MM.1S (cell line): ENCODE measurements at regions not wholly inside any gene's neighbourhood (a gene's known extent, or its start where the extent isn't known, plus 50 kb on each side); places are given as distances from the start of the nearest gene placed in this dataset.

Source experiments
- DNase-seq: peaks from one replicate; pipeline ENCODE4 v3.0.0-alpha.2; 2015
- H2AFZ ChIP-seq: fragments of 300-600 bp; sonication (generic); 2 replicates; pipeline ENCODE4 v1.6.0; 2016; ENCODE audit warnings: antibody characterized with exemption, low read length
- H3F3A ChIP-seq: fragments of 300-600 bp; sonication (generic); 2 replicates; pipeline ENCODE4 v1.6.1; 2016; ENCODE audit warnings: mild to moderate bottlenecking, antibody characterized with exemption, low read length, moderate library complexity, mixed read lengths; ENCODE audit not compliant: insufficient read depth
- H3K27ac ChIP-seq: fragments of 300-600 bp; sonication (generic); 2 replicates; pipeline ENCODE4 v1.5.1; 2016; ENCODE audit warnings: mild to moderate bottlenecking, low read length
- H3K27me3 ChIP-seq: fragments of 300-600 bp; sonication (generic); replicated peaks from 2 replicates; pipeline ENCODE4 v1.6.0; 2016; ENCODE audit warnings: low read length; ENCODE audit not compliant: insufficient read depth
- H3K36me3 ChIP-seq: fragments of 300-600 bp; sonication (generic); replicated peaks from 2 replicates; pipeline ENCODE4 v1.6.1; 2016; ENCODE audit warnings: mild to moderate bottlenecking, low read length, mixed read lengths; ENCODE audit not compliant: insufficient read depth
- H3K4me1 ChIP-seq: fragments of 300-600 bp; sonication (generic); 2 replicates; pipeline ENCODE4 v1.6.1; 2016; ENCODE audit warnings: low read length, mixed read lengths
- H3K4me2 ChIP-seq: fragments of 300-600 bp; sonication (generic); 2 replicates; pipeline ENCODE4 v1.6.0; 2016; ENCODE audit warnings: low read depth, low read length
- H3K4me3 ChIP-seq: fragments of 300-600 bp; sonication (generic); 2 replicates; pipeline ENCODE4 v1.5.1; 2016; ENCODE audit warnings: low read length, mixed read lengths
- H3K79me2 ChIP-seq: fragments of 300-600 bp; sonication (generic); 2 replicates; pipeline ENCODE4 v1.6.1; 2016; ENCODE audit warnings: mixed run types, low read length, mixed read lengths
- H3K9ac ChIP-seq: fragments of 300-600 bp; sonication (generic); 2 replicates; pipeline ENCODE4 v1.6.1; 2016; ENCODE audit warnings: low read length, mixed read lengths
- H3K9me2 ChIP-seq: fragments of 300-600 bp; sonication (generic); replicated peaks from 2 replicates; pipeline ENCODE4 v1.6.1; 2016; ENCODE audit warnings: mild to moderate bottlenecking, low read length, mixed read lengths; ENCODE audit not compliant: insufficient read depth
- H3K9me3 ChIP-seq: fragments of 300-600 bp; sonication (generic); replicated peaks from 2 replicates; pipeline ENCODE4 v1.6.1; 2016; ENCODE audit warnings: mild to moderate bottlenecking, low read length, mixed read lengths; ENCODE audit not compliant: insufficient read depth
- H4K20me1 ChIP-seq: fragments of 300-600 bp; sonication (generic); 2 replicates; pipeline ENCODE4 v1.6.1; 2016; ENCODE audit warnings: mild to moderate bottlenecking, low read length, moderate library complexity, mixed read lengths; ENCODE audit not compliant: insufficient read depth
- EZH2 ChIP-seq: fragments of 300-600 bp; sonication (generic); optimal IDR thresholded peaks from 2 replicates; pipeline ENCODE3; 2017; ENCODE audit warnings: low read depth, mild to moderate bottlenecking, antibody characterized with exemption, low read length, mixed read lengths
- EZH2phosphoT487 ChIP-seq: fragments of 300-600 bp; sonication (generic); IDR thresholded peaks from 2 replicates; pipeline ENCODE4 v1.6.1; 2018; ENCODE audit warnings: antibody characterized with exemption, low read length
- TF ChIP-seq, protein P1 (sequence below): fragments of 300-600 bp; sonication (generic); IDR thresholded peaks from 2 replicates; pipeline ENCODE4 v1.5.1; 2016; ENCODE audit warnings: antibody characterized with exemption, low read length, mixed read lengths

DNA sequence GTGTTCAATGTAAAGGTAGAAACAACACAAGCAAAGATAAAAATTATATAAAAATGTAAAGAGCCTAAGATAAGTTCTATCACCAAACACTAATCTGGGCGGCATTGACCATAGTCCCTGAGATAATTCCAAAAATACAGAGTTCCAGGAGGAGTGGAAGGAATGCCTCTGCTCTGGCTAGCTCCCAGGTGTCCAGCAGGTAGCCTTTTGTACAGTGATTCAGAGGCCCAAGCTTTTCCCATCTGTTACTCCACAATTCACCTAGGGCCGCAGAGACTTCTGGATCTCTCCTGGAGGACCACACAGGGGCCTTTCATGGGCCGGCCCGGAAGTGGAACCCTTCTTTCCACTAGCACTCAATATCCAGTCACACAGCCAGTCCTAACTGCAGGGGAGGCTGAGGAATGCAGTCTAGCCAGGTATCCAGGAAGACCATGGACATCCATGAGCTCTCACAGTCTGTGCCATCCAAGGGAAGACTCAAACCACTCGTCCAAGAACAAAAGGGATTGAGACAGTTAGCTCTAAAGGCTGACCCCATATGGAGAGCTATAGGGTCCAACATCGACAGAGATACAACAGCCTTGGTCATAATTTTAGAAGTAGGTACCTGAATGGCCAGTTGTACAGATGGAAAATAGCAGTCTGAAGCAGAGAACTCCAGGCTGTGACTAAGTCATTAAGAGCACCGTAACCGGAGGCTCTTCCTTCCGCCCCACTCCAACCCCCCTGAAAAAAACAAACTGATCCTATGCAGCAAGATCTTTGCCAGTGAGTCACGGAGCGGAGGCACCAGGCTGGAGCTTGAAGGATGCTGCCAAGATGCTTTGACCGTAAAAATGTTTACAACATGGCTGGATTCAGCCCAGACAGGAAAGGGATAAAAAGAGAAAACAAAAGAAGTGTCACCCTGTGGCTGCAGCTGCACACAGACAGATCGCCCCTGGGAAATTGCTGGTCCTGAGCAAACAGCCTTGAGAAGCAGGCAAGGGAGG lies 204.8 kb downstream of the NUAK1 start:
- TF ChIP-seq EZH2phosphoT487 (no peak), EZH2 (no peak)
- TF ChIP-seq, protein P1, sequence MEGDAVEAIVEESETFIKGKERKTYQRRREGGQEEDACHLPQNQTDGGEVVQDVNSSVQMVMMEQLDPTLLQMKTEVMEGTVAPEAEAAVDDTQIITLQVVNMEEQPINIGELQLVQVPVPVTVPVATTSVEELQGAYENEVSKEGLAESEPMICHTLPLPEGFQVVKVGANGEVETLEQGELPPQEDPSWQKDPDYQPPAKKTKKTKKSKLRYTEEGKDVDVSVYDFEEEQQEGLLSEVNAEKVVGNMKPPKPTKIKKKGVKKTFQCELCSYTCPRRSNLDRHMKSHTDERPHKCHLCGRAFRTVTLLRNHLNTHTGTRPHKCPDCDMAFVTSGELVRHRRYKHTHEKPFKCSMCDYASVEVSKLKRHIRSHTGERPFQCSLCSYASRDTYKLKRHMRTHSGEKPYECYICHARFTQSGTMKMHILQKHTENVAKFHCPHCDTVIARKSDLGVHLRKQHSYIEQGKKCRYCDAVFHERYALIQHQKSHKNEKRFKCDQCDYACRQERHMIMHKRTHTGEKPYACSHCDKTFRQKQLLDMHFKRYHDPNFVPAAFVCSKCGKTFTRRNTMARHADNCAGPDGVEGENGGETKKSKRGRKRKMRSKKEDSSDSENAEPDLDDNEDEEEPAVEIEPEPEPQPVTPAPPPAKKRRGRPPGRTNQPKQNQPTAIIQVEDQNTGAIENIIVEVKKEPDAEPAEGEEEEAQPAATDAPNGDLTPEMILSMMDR: no peak
- no peak overlapping the region for H3K27ac ChIP-seq
- H3K36me3 ChIP-seq: no peaks in the 10 kb centered on the region
- no peak overlapping the region for H3K4me2 ChIP-seq
- H4K20me1 ChIP-seq: no peaks in the 10 kb centered on the region
- DNase-seq: no peak
- no peaks in the 10 kb centered on the region for H3K9me2 ChIP-seq
- no peak overlapping the region for H2AFZ ChIP-seq
- no peaks in the 10 kb centered on the region for H3K9me3 ChIP-seq
- H3F3A ChIP-seq: no peaks in the 10 kb centered on the region
- H3K4me1 ChIP-seq: no peaks in the 10 kb centered on the region
- H3K27me3 ChIP-seq: no peaks in the 10 kb centered on the region
- no peak overlapping the region for H3K9ac ChIP-seq
- H3K4me3 ChIP-seq: no peak overlapping the region
- H3K79me2 ChIP-seq: no peaks in the 10 kb centered on the region

DNA sequence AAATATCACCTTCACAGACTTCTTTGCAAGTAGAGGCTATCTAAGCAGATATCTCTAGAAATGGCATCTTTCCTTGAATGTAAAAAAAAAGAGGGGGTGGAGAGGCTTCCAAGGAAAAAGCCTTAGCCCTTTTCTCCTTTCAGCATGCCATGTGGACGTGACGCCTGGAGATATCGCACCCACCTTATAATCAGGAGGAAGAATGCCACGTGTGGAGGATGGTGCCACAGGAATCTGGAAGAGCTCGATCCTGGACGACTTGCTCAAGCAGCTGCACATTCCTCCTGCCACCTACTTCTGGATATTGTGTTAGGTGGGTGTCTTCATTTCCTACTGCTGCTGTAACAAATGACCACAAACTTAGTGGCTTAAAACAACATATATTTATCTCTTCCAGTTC lies 203.6 kb downstream of the NUAK1 start:
- no peaks in the 10 kb centered on the region for H3K9me2 ChIP-seq
- TF ChIP-seq, protein P1: no peak
- TF ChIP-seq EZH2: no peak
- H3K79me2 ChIP-seq: no peaks in the 10 kb centered on the region
- no peak overlapping the region for H3K9ac ChIP-seq
- no peaks in the 10 kb centered on the region for H3K9me3 ChIP-seq
- no peaks in the 10 kb centered on the region for H4K20me1 ChIP-seq
- H3K27me3 ChIP-seq: no peaks in the 10 kb centered on the region
- no peak overlapping the region for H2AFZ ChIP-seq
- no peak for DNase-seq
- H3K27ac ChIP-seq: no peak overlapping the region
- no peak overlapping the region for H3K4me3 ChIP-seq
- H3K4me1 ChIP-seq: no peaks in the 10 kb centered on the region
- no peaks in the 10 kb centered on the region for H3K36me3 ChIP-seq
- no peak overlapping the region for H3K4me2 ChIP-seq
- H3F3A ChIP-seq: no peaks in the 10 kb centered on the region

DNA sequence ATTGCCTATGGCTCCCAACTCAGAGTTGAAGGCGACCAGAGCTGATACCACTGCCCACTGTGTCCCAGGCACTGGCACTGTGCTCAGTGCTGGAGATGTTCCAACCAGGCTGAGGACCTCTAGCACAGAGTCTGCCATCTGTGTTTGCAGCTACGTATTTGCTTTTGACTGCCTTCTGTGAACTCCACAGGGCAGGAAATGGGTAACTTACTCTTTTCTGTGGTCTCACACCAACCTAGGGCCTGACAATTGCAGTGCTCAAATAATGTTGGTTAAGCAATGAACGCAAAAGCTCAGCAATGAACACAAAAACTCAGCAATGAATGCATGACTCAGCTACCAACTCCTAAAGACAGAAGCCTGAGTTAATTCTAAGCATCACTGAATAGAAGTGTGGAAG lies 202.8 kb downstream of the NUAK1 start:
- H3K9me2 ChIP-seq: no peaks in the 10 kb centered on the region
- no peaks in the 10 kb centered on the region for H3K9me3 ChIP-seq
- no peaks in the 10 kb centered on the region for H3K4me1 ChIP-seq
- TF ChIP-seq EZH2phosphoT487 (no peak), EZH2 (no peak)
- TF ChIP-seq, protein P1: no peak
- H3K27me3 ChIP-seq: no peaks in the 10 kb centered on the region
- H3K36me3 ChIP-seq: no peaks in the 10 kb centered on the region
- H3K4me3 ChIP-seq: no peak overlapping the region
- H4K20me1 ChIP-seq: no peaks in the 10 kb centered on the region
- no peak overlapping the region for H3K9ac ChIP-seq
- H3F3A ChIP-seq: no peaks in the 10 kb centered on the region
- DNase-seq: no peak
- no peaks in the 10 kb centered on the region for H3K79me2 ChIP-seq
- H3K4me2 ChIP-seq: no peak overlapping the region
- no peak overlapping the region for H3K27ac ChIP-seq
- H2AFZ ChIP-seq: no peak overlapping the region
